ENCODE measurements at regions not wholly inside any gene's neighbourhood (a gene's known extent, or its start where the extent isn't known, plus 50 kb on each side); places are given as distances from the start of the nearest gene placed in this dataset.

- no peaks in the 10 kb centered on the region for H3K36me3 Mint-ChIP-seq (ENCODE audit: low read depth)
- no peak for DNase-seq
These were observed 79.4 kb upstream of the NREP start for GRCh38 chr5:111836426-111836825.

GRCh38 chr5:111834926-111835599 is 78.1 kb upstream of the NREP start:
- H3K27me3 ChIP-seq (ENCODE audit: control insufficient read depth in 1 of 2, insufficient read depth in 2 of 2, low read length in 2 of 2), result no peaks in the 10 kb centered on the region
- H3K4me1 Mint-ChIP-seq (ENCODE audit: low read depth), result no peaks in the 10 kb centered on the region
- no peak overlapping the region for H3K4me3 ChIP-seq (ENCODE audit: low read length)
- ChIA-PET CTCF (no interaction called here), POLR2A (no interaction called here)
- H3K27ac Mint-ChIP-seq, result no peak overlapping the region
- H3K27me3 Mint-ChIP-seq, result no peaks in the 10 kb centered on the region
- H3K36me3 Mint-ChIP-seq (ENCODE audit: low read depth), result no peaks in the 10 kb centered on the region
- no peaks in the 10 kb centered on the region for H3K36me3 ChIP-seq (ENCODE audit: insufficient read depth, low read length)
- no peaks in the 10 kb centered on the region for H3K9me3 ChIP-seq (ENCODE audit: control insufficient read depth in 1 of 2, insufficient read depth in 1 of 2, low read length in 2 of 2)
- intact Hi-C loops (cut with DNase I, micrococcal nuclease), result no loop called here
- ATAC-seq (ENCODE audit: poor library complexity), result no peak
- H3K4me3 Mint-ChIP-seq, result no peak overlapping the region
- DNase-seq, result no peak
- H3K4me1 ChIP-seq (ENCODE audit: insufficient read depth, low read length), result no peaks in the 10 kb centered on the region
- TF ChIP-seq CTCF (IDR thresholded peaks at IDR 0.05), result no peak
- H3K9me3 Mint-ChIP-seq, result no peaks in the 10 kb centered on the region
- H3K27ac ChIP-seq (ENCODE audit: low read depth in 1 of 2, low read length in 2 of 2), result no peak overlapping the region

More at GRCh38 chr5:111836426-111836825, 79.4 kb upstream of the NREP start:
- H3K36me3 ChIP-seq (ENCODE audit: insufficient read depth, low read length), result no peaks in the 10 kb centered on the region
- no peak overlapping the region for H3K4me3 Mint-ChIP-seq
- intact Hi-C loops (cut with DNase I, micrococcal nuclease), result no loop called here
- no peaks in the 10 kb centered on the region for H3K9me3 Mint-ChIP-seq
- H3K27me3 Mint-ChIP-seq, result no peaks in the 10 kb centered on the region
- H3K9me3 ChIP-seq (ENCODE audit: control insufficient read depth in 1 of 2, insufficient read depth in 1 of 2, low read length in 2 of 2), result no peaks in the 10 kb centered on the region
- no peak overlapping the region for H3K4me3 ChIP-seq (ENCODE audit: low read length)
- no peak overlapping the region for H3K27ac ChIP-seq (ENCODE audit: low read depth in 1 of 2, low read length in 2 of 2)
- TF ChIP-seq CTCF (IDR thresholded peaks at IDR 0.05), result no peak
- H3K27ac Mint-ChIP-seq, result no peak overlapping the region
- no peaks in the 10 kb centered on the region for H3K4me1 Mint-ChIP-seq (ENCODE audit: low read depth)
- H3K27me3 ChIP-seq (ENCODE audit: control insufficient read depth in 1 of 2, insufficient read depth in 2 of 2, low read length in 2 of 2), result no peaks in the 10 kb centered on the region
- no peaks in the 10 kb centered on the region for H3K4me1 ChIP-seq (ENCODE audit: insufficient read depth, low read length)
- no peak for ATAC-seq (ENCODE audit: poor library complexity)
- CTCF ChIA-PET, result no interaction called here
- POLR2A ChIA-PET, result no interaction called here

GRCh38 chr5:111830333-111830732 is 73.3 kb upstream of the NREP start:
- ChIA-PET CTCF (no interaction called here), POLR2A (no interaction called here)
- Histone ChIP-seq H3K4me3 (ENCODE audit: low read length) (no peak overlapping the region), H3K27ac (ENCODE audit: low read depth in 1 of 2, low read length in 2 of 2) (no peak overlapping the region), H3K9me3 (ENCODE audit: control insufficient read depth in 1 of 2, insufficient read depth in 1 of 2, low read length in 2 of 2) (no peaks in the 10 kb centered on the region), H3K4me1 (ENCODE audit: insufficient read depth, low read length) (no peaks in the 10 kb centered on the region), H3K27me3 (ENCODE audit: control insufficient read depth in 1 of 2, insufficient read depth in 2 of 2, low read length in 2 of 2) (no peaks in the 10 kb centered on the region), H3K36me3 (ENCODE audit: insufficient read depth, low read length) (no peaks in the 10 kb centered on the region)
- TF ChIP-seq CTCF (IDR thresholded peaks at IDR 0.05), result no peak
- no peaks in the 10 kb centered on the region for H3K27me3 Mint-ChIP-seq
- intact Hi-C loops (cut with DNase I, micrococcal nuclease), result no loop called here
- ATAC-seq (ENCODE audit: poor library complexity) (no peak), DNase-seq (no peak)
- H3K36me3 Mint-ChIP-seq (ENCODE audit: low read depth), result no peaks in the 10 kb centered on the region
- H3K9me3 Mint-ChIP-seq, result no peaks in the 10 kb centered on the region
- H3K27ac Mint-ChIP-seq, result no peak overlapping the region
- H3K4me3 Mint-ChIP-seq, result no peak overlapping the region
- H3K4me1 Mint-ChIP-seq (ENCODE audit: low read depth), result no peaks in the 10 kb centered on the region

Data from CD4-positive, alpha-beta T cell (primary cell).